GM21786 (cell line): ENCODE measurements at regions not wholly inside any gene's neighbourhood (a gene's known extent, or its start where the extent isn't known, plus 50 kb on each side); places are given as distances from the start of the nearest gene placed in this dataset.
A peak's percentile ranks its signal among the peaks of the same experiment; 100 is the strongest.
"Not testable (repeated sequence)": the region's sequence is repeated elsewhere in the genome, so short reads cannot be mapped to it uniquely, and the experiment has no call there.

Experiments used
- ATAC-seq: cut with Tn5 transposase; IDR thresholded peaks from one replicate; pipeline ENCODE4 v1.9.1; 2021; ENCODE audit not compliant: unreplicated experiment

DNA sequence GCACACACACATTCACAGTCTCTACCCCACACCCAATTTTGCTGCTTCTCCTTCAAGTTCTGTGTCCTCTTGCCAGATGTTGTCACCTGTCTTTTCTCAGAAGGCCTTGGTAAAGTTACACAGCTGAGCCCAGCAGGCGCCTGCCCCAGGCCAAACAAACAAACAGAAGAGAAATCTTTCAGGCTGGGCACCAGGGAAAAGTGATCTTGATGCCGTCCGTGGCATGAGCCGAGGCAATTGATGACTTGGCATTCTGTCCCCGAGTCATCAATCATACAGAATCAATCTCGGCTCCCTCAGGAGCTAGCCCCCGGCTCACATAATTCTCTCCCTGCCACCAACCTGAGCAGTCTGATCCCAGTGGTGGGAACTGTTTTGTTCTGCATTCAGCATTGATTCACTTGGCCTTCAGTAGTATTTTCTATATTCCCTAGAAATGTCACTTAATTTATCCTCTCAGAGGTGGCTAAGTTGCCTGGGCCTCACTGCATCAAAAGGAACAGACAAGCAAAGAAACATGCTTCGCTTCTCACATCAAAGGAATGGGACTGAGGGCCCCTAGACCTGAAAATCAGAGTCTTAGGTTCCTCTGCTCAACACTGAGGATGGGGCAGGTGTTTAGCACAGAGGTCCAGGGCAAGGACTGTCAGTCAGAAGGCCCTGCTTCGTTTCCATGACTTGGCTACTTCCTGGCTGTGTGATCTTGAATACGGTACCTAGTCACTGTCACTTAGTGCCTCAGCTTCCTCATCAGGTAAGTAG is 278.8 kb upstream of the CELF4 start:
- no peak for ATAC-seq

DNA sequence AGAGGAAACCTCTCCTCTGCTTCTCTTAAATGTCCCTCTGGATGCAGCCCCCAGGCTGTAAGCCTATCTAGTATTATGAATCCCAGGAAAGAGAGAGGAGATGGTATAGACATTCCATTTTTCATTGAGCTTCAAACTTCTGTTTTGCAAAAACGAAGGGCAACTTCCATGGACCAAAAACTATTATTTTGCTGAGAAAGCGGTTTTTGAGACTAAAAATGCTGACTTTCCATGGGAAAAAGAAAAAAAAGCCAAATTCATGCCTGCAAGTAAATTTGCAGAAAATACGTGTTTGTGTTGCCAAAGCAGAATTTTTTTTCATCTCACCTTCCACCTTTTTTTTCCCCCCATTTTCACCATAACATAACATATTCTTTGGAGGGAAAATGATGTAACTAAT is 272.5 kb upstream of the CELF4 start:
- no peak for ATAC-seq

DNA sequence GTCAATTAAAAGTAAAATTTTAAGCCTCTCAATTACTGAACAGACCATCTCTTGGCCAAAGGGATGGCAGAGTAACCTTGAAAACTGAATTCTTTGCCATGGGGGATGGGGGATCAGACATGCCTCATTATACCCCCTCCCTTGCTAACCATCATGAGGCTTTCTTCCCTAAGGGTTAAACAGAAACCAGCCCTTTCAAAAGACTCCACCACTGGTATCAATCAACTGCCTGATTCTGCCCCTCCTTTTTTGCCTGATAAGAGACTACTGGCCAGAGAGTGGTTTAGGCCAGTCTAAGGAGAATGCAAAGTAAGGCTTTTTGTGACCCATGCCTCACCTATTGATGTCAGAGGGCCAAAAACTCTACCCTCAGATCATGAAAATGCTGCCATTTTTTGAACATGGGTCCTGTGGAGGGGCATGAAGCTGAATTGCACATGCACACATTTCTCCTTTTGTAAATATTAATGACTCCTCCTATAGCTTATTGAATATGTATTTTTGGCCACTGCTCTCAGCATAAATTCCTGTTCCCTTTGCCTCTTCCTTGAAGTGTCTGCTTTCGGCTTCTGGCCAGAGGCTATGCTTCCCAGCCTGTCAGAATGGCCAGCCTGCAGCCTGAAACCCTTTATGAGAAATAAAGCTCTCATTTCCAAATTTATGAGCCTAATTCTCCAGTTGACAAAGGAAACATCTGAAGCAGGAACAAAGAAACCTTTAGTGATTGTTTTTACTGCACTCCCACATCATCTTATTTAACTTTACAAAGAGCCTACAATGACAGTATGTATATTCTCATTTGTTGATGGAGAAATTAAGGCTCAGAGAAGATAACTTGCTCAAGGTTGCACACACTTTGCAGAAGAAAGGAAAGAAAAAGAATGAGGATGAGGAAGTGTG is 270.7 kb upstream of the CELF4 start:
- no peak for ATAC-seq

DNA sequence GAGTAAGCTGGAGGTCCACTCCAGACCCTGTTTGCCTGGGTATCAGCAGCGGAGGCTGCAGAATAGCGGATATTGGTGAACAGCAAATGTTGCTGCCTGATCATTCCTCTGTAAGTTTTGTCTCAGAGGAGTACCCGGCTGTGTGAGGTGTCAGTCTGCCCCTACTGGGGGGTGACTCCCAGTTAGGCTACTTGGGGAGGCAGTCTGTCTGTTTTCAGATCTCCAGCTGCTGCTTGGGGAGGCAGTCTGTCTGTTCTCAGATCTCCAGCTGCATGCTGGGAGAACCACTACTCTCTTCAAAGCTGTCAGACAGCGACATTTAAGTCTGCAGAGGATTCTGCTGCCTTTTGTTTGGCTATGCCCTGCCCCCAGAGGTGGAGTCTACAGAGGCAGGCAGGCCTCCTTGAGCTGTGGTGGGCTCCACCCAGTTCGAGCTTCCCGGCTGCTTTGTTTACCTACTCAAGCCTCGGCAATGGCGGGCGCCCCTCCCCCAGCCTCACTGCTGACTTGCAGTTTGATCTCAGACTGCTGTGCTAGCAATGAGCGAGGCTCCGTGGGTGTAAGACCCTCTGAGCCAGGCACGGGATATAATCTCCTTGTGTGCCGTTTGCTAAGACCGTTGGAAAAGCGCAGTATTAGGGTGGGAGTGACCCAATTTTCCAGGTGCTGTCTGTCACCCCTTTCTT is 266.6 kb upstream of the CELF4 start:
- ATAC-seq: not testable (repeated sequence)

DNA sequence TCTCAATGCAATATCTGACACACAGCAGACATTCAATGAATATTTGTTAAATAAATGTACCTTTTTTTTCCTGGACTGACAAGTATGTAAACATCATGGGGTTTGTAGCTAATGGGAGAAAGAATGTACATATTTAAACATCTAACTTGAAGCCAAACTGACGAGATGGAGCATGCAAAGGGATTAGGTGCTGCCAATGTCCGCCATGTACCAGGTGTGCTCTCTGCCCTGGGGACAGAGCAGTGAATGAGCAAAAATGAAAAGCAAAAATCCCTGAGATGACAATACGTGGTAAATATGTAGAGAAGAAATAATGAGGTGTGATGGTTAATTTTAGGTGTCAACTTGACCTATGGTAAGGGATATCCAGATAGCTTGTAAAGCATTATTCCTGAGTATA is 247.4 kb upstream of the CELF4 start:
- ATAC-seq: no peak

GRCh38 chr18:37805773-37806404 is 240.3 kb upstream of the CELF4 start:
- no peak for ATAC-seq

DNA sequence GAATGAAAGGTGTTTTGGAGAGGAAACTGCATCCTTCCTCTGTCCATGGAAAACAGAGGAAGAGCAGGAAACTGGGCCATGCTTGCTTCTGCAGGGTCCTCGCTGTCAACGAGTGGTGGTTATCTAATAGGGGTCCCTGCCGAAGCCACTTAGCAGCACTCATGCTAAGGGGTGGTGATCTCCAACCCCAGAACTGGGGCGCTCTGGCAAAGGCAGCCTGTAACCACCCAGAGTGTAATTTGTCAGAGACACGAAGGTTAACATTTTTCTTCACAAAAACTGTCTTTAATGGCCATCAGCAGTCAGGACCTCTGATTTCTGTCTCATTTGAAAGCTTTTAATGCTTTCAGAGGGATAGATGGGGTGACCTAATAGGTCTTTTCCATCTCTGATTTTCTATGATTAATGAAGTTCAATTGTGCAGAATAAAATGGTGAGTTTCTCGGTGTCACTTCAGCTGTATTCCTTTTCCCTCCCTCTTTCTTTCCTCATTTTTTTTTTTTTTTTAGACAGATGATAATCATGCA is 231.3 kb upstream of the CELF4 start:
- no peak for ATAC-seq

DNA sequence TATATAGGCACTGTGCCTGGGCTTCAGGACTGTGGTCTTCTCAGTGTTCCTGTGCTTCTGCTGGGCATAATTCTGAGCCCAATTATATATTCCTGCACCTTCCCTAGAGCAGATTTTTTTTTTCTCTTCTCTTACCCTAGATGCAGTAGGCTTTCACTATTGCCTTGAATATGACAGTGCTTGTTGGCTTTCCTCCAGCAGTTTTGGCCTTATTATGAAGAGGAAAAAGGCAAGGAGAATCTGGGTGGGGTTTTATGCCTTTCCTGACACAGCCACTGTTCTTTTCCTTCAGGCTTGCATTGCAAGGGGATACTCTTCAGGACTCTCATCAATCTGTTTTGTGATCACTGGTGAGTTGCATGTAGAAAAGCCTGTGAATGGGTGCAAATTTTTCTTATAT is 221.9 kb upstream of the CELF4 start:
- ATAC-seq: no peak

- no peak for ATAC-seq
Measured at GRCh38 chr18:37783771-37784170, 218.2 kb upstream of the CELF4 start.

DNA sequence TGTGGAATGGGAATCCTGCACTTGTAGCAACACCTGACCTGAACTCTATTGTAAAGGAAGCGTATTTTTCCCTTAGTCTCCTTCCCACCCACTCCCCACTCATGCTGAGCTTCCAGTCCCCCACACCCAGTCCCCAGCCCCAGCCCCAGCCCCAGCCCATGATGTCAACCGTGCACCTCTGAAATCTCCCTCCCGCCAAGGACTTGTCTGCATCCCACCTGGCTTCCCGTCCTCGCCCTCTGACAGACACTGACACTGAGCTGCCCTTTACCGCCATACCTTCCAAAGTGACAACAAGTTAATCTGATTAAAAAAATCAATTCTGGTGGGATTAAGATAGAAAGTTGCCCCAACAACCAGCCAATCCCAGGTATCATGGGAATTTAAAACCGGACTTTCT is 213.6 kb upstream of the CELF4 start:
- ATAC-seq: no peak

DNA sequence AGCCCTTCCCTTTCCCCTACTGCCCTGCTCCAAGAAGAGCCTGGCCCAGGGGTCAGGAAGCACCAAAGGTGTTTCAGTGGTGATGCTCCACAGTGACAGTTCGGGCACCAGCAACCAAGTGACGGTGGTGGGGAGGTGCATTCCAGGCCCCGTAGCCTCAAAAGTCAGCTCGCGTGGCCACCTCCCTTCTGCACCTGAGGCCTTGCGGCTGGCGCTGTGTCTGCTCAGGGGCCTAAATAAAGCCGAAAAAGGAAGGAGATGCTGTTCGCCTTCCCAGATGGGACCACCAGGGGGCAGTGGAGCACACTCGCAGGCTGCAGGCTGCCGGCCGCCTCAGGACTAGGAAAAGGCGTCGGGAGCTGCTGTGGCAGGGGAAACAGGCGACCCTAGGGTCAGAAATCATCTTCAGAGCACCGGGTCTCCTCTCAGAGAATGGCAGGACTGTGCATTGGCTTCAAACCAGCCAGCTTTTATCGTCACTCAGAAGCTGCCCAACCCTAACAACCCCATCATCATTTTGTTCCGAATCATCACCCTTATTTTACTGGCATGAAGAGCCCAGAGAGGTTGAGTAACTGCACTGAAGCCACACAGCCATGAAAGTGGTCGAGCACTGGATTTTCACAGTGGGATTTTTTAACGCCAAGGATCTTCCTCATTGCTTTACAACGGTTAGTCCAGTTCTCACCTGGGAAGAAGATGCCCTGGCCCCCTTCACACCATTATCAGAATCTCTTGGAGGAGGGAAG is 213.0 kb upstream of the CELF4 start:
- ATAC-seq: peak; percentile 70

DNA sequence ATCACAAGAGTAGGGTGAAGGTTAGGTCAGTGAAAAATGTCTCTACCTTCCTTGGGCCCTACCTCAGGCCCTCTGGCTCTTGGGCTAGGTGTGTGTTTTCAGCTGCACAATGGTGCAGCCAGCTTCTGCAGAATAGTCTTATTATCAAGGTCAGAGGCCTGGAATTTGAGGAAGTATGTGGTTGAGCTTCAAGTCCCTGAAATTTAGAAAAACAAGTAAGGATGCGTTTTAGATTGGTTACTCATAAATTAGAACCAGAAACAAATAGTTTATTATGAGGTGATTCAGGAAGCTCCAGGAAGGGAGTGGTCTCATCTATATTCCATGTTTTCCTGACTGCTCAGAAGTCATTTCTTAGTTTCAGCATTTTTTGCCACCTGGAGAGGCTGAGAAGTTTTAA is 204.2 kb upstream of the CELF4 start:
- no peak for ATAC-seq

GRCh38 chr18:37764541-37765288 is 199.1 kb upstream of the CELF4 start:
- ATAC-seq: no peak

DNA sequence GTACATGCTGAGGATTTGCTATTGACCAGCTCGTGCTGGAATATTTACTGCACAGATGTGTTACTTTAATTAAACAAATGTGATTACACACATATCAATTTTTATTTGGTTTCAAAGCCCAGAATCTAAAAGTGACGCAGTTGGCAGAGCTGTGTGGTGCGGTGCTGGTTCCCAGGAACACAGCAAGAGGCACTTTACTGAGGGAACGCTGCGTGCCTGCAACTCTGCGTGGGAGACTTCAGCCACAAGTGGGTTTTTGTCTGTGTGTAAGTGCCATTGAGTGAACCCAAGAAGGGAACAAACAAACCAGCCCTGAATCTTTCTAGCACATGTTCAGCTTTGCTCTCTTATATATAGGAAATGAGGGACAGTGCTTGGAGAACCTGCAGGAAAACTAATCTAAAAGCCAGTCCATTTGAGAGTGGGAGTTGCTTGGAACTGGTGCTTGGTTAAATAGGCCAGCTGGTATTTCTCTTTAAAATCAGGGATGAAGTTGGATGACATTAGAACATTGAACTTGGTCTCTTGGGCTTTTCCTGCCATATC is 196.6 kb upstream of the CELF4 start:
- ATAC-seq: no peak

GRCh38 chr18:37754141-37754540 is 188.5 kb upstream of the CELF4 start:
- ATAC-seq: no peak

DNA sequence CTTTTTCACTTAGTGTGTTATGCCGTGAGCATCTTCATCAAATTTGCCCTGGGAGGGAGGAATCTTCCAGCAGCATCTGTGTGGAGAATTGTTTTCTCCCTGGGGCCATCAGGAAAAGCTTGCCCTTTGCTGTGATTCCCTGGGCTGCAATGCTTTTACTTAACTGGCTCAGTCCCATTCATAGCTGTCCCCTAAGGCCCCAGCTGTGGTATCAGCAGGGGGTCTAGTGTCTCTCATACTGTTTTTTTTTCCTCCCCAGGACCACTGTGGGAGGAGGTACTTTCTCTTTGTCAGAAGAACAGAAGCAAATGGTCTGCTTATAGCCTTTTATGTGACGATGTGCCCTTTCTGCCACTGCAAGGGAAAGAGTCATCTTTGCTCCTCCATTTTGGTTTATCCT is 176.8 kb upstream of the CELF4 start:
- ATAC-seq: no peak

- no peak for ATAC-seq
Measured at GRCh38 chr18:37741032-37741623, 175.5 kb upstream of the CELF4 start.

DNA sequence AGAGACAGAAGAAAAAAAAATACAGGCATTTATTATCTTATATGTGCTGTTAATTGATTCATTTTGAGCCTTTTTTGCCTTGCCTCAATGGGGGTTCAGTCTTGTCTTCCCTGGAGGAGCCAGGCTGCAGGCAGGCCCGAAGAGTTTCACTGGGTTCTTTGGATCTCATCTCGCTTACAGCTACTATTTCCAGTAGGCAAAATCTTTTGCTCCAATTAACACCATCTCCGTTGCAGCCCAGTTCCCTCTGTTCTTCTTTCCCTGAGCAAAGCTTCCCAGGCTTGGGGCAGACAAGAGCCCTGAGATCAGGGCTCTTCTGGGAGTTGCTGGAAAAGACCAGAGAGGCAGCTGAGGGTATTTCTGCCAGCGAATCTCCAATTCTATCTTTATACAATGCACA is 168.8 kb upstream of the CELF4 start:
- ATAC-seq: no peak

DNA sequence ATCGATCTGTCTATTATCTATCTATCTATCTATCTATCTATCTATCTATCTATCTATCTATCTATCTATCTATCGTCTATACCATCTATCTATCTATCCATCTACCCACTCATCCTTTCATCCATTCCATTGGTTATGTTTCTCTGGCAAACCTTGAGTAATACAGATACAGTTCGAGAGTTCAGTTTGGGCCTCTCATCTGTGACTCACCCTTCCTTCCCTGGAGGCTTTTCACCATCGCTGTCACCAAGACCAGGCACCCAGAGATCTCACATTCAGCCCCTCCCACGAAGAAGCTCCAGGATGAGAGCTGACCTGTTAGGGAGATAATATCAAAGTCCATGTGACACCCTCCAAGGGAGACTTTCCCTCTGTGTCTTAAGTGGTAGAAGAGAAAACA is 164.1 kb upstream of the CELF4 start:
- ATAC-seq: no peak
